22Rv1 (cell line): ENCODE measurements at regions not wholly inside any gene's neighbourhood (a gene's known extent, or its start where the extent isn't known, plus 50 kb on each side); places are given as distances from the start of the nearest gene placed in this dataset.

ENCODE experiments used
- ZFX ChIP-seq: fragments of 450-650 bp; IDR thresholded peaks from 2 replicates; pipeline ENCODE4 v1.6.1; 2017; ENCODE audit warnings: antibody characterized with exemption, borderline replicate concordance
- TF ChIP-seq, protein P1 (sequence below): fragments of 450-650 bp; IDR thresholded peaks from 2 replicates; pipeline ENCODE4 v1.5.1; 2017; ENCODE audit warnings: mild to moderate bottlenecking

DNA sequence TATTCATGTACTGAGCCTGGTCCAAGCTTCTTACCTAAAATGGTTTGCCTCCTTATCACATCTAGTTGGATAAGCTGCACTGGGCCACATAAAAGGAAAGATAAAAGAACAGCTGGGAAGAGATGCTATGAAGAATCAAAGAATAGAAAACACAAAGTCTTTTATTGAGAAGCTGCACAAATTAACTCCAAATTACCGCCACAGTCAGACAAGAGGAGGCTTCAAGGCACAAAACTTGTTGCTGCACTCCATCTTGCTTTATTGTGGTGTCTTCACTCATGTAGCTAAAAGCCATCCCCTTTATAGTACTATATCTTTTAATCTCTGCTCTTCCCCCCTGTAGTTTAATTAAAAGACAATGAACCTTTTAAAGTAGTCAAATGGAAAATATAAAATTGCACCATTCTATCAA lies 330.6 kb upstream of the PMFBP1 start:
- TF ChIP-seq, protein P1, sequence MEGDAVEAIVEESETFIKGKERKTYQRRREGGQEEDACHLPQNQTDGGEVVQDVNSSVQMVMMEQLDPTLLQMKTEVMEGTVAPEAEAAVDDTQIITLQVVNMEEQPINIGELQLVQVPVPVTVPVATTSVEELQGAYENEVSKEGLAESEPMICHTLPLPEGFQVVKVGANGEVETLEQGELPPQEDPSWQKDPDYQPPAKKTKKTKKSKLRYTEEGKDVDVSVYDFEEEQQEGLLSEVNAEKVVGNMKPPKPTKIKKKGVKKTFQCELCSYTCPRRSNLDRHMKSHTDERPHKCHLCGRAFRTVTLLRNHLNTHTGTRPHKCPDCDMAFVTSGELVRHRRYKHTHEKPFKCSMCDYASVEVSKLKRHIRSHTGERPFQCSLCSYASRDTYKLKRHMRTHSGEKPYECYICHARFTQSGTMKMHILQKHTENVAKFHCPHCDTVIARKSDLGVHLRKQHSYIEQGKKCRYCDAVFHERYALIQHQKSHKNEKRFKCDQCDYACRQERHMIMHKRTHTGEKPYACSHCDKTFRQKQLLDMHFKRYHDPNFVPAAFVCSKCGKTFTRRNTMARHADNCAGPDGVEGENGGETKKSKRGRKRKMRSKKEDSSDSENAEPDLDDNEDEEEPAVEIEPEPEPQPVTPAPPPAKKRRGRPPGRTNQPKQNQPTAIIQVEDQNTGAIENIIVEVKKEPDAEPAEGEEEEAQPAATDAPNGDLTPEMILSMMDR = no peak
- TF ChIP-seq ZFX = no peak
